GM18519 (cell line): ENCODE measurements at regions not wholly inside any gene's neighbourhood (a gene's known extent, or its start where the extent isn't known, plus 50 kb on each side); places are given as distances from the start of the nearest gene placed in this dataset.
"Not testable (repeated sequence)": the region's sequence is repeated elsewhere in the genome, so short reads cannot be mapped to it uniquely, and the experiment has no call there.

Source experiments
- ATAC-seq: cut with Tn5 transposase; IDR thresholded peaks from one replicate; pipeline ENCODE4 v1.9.1; 2021; ENCODE audit warnings: mild to moderate bottlenecking, moderate library complexity; ENCODE audit not compliant: unreplicated experiment, low FRiP score

DNA sequence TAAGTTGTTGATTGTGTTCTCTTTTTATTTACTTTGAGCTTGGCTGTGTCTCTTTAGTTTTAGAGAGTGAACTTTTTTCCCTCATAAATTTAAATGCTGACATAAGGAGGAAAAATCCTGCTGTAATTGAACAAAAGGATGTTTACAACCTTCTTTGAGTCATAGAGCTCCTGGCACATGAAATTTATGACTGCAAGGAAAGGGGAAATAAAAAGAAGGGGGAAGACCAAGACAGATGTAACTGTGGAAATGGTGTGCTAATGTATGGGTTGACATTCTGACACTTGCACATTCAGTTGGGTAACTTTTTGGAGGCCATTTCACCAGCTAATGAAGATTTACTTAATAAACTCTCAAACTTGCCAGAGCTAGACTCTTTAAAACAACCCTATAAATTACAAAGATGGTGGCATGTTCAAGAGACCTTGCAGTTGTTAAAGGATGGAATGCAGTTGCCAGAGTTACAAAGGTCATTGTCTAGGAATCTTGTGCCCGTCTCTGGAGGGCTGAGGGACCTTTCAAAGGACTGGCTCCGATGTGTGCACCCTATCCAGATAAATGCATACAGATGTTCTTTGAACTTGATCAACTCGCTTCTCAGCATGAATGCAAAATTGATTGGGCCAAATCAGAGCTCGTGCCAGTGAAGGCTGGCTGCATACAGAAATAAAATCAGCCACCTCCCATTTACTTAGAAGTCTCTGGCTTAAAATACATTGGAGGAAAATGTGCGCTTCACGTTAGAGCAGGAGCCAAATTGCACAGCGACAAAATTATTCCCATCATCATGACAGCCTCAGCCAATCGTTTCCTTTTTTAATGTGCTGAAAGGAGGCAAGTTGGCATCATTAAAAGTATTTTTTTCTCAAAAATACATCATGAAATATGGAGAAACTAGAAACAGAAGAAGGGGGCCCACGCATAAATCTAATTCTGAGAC, 289.0 kb upstream of the XYLT1 start:
- ATAC-seq: no peak

DNA sequence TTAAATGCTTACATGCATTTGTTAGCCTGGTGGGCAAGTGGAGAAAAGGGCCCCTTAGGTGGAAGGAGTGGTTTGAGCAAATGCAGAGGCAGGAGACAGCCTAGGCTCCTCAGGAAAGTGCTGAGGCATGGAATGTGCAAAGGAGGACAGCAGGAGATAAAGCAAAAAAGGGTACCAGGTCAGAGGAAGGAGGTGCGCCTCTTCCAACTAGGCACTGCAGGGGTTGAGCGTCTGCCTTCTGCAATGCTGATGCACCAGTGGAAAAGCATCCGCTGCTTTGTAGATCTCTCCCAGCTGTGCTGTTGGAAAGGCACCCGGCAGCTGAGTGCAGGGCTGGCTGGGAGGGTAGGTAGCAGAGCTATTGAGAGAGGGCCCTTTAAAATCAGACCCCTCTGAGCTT, 287.0 kb upstream of the XYLT1 start:
- ATAC-seq: no peak

DNA sequence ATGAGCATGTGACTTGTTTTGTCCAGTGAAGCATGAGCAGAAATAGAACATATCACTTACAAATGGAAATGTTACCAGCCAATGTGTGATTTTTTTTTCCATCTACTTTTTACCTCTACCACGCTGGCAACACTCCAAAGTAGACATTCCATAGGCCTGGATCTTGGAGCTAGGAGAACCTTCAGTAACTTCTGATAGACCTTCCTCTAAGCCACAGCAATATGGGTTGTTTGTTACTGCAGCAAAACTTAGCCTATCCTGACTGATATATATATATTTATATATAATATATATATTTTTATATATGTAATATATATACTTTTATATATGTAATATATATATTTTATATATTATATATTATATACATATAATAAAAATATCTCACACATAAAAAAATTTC, 284.4 kb upstream of the XYLT1 start:
- ATAC-seq: no peak

DNA sequence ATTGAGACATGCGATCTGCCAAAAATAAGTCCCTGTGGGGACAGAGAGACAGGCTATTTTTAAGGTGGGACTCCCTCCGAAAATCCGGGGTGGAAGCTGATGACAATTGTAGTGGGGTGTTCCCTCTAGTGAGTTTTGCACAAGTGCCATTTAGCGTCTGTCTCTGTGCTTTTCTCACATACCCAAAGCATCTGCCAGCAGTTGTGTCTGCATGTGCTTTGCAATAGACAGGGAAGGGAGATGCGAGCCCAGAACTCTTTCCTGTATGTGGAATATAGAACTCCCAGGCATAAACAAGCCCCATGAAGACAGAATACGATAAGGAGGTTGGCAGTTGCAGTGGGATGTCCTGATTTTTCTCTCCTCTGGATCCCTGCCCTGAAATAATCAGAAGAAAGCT, 282.7 kb upstream of the XYLT1 start:
- no peak for ATAC-seq

DNA sequence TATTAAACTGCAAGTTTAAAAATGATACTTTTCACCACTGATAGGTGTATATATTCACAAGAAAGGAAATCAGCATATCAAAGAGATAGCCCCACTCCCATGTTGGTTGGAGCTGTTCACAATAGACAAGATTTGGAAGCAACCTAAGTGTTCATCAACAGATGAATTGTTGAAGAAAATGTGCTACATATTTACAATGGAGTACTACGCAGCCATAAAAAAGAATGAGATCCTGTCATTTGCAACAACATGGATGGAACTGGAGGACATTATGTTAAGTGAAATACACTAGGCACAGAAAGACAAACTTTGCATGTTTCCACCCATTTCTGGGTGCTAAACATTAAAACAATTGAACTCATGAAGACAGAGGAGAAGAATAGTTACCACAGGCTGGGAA, 278.9 kb upstream of the XYLT1 start:
- no peak for ATAC-seq

DNA sequence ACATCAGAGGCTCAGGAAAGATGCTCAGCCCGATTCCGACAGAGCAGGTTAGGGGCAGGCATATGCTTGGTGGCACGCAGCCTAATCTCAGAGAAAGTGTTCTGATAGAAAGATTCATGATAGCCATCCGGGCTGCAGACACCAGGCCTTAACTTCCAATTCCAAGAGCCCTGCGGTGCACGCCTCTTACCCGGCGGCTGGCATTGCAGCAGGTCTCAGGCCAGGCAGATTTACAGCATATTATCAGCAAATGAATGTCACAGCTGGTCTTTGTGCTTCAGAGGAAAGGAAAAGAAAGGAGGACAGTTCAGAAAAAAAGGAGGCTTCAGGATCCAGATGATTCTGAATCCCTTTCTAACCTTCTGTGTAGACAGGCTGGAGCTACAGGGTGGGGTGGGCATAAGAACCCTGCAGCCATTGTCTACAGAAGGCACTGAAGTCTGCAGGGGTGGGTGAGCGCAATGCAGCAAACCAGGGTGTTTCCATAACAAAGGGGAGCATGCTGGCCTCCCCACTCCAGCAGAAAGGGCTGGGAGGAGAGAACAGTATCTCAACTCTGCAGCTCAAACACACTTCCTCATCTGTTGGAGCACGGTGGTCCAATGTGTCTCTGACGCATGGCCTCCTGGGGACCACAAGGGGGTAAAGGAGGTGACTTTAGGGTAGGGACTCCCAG, 277.4 kb upstream of the XYLT1 start:
- ATAC-seq: no peak

DNA sequence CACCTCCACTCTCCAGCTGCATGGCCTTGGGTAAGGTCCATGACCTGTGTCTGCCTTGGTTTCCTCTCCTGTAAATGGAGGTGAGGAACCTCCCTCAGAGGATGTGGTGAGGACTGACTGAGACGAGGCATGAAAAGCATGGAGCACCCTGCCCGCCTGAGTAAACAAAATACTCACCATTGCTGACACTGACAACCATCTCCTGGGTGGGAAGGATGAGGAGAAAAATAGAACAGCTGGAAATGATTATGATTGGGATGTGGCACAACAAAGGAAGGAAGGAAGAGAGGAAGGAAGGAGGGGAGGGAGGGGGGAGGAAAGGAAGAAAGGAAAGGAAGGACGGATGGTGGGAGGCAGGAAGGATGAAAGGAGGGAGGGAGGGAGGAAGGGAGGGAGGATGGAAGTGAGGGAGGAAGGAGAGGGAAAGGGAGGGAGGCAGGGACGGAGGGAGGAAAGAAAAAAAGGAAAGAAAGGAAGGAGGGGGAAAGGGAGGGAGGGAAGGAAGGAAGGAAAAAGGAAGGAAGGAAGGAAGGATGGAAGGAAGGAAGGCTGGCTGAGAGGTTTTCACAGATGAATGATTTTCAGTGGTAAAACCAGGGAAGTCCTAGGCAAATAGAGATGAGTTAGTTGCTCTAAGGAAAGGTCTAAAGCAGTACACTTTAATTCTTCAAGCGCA, 276.5 kb upstream of the XYLT1 start:
- no peak for ATAC-seq

DNA sequence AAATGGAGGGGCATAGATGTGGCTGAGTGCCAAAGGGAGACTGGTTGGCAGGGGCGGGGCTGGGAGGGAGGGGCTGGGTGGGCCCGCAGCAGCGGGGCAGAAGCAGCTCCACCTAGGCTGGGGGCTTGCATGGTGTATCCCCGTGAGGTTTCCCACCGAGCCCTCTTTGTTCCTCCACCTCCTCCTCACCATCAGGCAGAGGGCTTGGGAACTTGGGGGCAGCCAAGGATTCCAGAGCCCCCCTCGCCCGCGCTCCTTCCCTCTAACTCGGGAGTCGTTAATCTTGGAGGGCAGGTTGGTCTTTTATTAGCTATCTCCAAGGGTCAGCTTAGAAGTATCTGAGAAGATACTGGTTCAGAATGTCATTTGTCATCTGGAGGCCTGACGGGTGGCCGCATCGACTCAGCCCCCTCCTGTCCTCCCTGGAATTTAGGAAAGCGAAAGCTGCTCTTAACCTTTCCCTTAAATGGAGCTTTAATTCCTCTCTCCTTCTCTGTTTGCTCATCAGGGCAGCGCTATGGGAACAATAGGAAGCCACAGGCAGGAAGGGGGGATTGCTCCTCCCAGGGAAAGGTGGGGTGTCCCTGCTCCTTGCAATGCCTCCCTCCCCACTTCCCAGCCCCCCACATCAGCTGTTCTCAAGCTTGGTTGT, 274.3 kb upstream of the XYLT1 start:
- ATAC-seq: no peak

DNA sequence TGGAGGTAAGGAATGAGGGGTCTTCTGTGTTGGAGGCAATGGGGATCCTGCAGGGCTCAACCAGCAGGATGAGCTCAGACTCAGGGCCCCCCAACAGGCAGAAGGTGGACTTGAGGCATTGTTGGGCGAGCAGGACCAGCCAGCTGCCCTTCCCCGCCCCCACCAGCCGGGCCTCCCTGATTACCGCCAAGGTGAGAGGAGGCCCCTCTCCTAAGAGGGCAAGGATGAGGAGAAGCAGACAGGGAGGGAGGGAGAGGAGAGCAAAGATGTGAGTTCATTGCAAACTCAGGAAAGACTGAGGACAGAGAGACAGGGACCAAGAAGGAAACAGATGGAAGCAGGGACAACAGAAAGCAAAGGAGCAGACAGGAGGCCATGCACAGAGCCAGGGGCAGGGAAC, 272.8 kb upstream of the XYLT1 start:
- no peak for ATAC-seq

DNA sequence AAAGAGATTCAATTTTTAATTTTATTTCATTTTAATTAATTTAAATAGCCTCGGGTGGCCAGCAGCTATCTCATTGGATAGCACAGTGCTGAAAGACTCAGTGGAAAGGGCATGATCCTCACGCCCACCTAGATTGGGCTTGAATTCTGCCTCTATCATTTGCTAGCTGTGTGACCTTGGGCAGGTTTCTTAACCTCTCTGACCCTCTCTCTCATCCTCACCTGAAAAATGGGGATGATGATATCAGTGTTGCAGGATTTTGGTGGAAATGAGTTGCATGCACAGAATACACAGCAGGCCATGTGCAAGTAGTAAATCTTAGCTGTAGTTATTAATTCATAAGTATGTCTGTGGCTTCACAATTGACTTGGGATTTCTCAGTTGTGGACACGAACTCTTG, 272.4 kb upstream of the XYLT1 start:
- ATAC-seq: no peak

DNA sequence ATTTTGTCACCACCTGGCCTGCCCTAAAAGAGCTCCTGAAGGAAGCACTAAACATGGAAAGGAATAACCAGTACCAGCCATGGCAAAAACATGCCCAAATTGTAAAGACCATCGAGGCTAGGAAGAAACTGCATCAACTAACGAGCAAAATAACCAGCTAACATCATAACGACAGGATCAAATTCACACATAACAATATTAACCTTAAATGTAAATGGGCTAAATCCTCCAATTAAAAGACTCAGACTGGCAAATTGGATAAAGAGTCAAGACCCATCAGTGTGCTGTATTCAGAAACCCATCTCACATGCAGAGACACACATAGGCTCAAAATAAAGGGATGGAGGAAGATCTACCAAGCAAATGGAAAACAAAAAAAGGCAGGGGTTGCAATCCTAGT, 264.3 kb upstream of the XYLT1 start:
- ATAC-seq: not testable (repeated sequence)

DNA sequence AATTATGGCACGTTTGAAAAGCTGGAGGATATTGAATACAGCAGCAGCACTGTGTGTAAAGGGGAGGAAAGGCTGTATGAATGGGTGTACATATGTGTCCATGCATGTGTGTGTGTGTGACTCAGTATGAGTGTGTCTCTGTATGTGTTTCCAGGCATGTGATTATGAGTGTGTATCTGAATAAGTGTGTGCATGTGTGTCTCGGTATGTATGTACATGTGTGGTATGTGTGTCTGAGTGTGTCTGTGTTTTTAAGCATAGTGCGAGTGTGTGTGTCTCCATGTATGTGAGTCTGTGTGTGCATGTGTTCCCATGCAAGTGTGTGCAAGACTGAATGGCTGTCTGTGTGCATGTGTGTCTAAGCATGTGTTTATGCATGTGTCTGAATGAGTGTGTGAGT, 259.1 kb upstream of the XYLT1 start:
- ATAC-seq: no peak

DNA sequence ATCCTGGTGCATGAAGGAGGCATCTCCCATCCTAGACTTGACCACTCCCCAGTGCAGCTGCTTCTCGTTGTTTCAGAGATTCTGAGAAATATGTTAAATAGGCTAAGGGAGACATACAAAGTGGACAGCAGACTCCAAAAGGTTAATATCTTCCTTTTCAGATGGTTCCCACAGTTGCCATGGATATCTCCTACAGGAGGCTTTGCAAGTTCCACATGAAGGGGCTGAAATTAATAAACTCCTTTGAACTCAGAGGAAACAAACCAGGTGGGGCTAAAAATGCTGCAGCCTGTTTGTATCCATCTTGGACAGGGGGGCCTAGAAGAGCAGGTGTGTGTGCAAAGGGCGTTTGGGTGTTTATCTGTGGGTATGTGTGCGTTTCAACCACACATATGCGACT, 257.4 kb upstream of the XYLT1 start:
- ATAC-seq: no peak

DNA sequence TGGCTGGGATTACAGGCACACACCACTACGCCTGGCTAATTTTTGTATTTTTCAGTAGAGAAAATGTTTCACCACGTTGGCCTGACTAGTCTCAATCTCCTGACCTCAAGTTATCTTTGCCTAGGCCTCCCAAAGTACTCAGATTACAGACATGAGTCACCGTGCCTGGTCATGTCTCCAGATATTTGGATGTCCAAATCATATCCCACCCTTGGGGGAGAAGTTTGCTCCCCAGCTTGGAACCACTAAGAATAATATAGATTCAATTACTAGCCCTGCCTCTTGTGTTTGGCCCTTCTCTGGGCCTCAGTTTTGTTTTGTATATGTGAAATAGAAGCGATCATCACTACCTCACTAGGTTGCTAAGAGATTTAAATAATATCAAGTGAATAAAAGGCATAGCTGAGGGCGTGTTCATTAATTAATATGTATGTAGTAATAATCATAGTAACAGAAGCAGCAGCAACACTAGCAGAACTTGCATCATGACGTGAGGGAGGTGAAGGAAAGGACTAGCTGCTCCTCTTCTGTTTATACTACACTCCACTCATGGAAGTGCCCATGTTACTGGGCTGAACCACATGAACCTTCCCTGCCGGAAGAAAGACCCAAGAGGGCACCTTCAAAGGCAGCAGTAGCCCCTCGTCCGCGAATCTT, 253.6 kb upstream of the XYLT1 start:
- no peak for ATAC-seq

DNA sequence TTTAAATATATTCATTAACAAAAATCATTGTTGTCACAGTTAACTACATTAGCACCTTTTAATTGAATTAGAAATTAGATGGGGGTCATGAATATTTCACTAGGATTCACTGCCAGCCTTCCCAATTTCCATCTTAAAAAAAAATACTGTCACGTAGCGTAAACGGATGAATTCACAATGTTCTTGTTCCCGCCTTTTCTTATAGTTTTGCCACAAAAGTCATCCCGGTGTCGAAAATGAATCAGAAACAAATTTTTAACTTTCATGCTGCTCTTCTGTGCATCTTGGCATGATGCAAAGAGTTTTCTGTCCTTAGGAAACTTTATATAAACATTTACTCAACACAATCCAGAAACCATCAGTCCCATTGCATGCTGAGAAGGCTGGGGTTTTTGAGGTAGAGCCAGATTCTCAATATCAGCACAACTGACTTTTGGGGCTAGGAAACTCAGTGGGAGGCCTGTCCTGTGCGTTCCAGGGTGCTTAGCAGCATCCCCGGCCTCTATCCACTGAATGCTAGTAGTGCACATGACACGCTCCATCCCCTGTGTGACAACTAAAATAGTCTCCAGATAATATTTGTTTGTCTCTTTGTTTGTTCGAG, 252.9 kb upstream of the XYLT1 start:
- no peak for ATAC-seq

DNA sequence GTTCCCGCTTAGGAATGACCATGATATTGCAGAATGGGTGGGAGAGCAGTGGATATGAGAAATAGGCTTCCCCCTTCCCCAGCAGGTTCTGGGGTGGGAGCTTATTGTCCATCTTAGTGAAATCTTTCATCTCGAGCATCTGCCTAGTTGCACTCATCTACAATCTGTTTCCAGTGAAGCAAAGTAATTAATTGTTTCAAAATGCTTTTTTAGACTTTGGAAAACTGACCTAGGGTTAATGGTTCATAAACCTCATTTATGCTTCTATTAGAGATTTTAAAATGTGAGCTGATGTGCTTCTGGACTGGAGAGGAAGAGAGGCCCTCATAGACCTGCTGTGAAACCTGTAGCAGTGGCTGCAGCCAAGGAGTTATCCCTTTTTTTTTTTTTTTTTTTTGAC, 247.7 kb upstream of the XYLT1 start:
- ATAC-seq: no peak

DNA sequence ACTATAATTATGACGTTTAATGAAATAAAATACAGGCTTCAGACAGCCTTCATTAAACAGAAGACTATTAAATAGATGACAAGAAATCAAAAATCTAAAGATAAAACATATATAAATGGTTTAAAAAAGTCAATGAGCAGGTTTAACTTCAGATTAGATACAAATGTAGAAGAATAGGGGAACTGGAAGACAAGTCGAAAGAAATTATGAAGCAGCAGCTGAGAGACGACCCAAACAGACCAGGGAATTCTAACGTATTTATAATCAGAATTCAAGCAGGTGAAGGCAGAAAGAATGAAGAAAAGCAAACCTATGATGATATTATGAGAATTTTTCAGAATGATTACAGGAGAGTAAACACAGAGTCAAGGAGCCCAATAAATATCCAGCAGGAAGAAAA, 235.1 kb upstream of the XYLT1 start:
- no peak for ATAC-seq

DNA sequence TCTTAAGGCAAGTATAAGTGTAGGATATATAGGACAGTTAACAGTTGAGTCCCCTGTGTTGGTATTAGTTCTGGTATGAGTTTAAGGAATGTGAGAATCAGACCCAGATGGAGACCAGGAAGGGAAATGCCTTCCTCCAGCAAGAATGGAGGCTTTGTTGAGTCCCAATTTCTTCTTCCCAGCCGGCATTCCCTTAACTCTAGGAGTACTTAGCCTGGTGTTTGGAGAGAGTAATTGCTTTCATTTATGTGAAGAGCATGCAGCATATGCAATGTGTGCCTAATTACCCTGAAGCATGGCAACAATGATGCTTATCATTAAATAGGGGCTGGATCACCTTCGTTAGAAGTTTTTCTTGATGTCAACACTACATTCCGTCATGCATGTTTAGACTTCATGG, 225.9 kb upstream of the XYLT1 start:
- ATAC-seq: no peak

DNA sequence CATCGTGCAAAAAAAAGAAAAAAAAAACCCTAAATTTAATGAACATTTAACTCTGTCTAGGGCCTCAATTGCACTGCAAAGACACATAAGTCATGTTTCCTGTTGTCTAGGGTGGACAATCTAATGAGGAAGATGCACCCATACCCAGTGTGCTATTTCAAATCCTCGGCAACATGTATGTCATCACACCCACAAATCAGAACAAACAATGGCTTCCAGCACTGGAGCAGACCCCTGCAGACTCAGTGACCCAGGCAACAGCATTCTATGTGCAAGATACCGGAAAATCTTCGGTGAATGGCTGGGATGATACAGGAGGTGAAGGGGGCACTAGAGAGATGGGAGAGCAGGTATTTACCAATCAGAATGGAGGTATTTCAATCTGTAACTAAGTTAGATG, 221.7 kb upstream of the XYLT1 start:
- ATAC-seq: no peak

DNA sequence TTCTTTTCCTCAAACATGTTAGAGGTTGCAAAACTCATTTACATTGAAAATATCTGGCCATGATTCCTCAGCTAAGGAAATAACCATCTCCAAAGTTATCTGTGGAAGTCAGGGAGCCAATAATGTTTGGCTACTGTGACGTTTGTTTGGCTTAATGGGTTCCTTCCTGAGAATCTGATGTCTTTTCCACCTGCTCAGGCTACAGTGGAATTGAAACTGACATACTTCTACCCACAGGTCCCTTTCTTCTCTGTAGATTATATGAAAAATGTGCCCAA, 221.1 kb upstream of the XYLT1 start:
- no peak for ATAC-seq
